Activated CD8-positive, alpha-beta memory T cell treated with anti-CD3 and anti-CD28 coated beads for 48 hours (primary cell): ENCODE measurements at regions not wholly inside any gene's neighbourhood (a gene's known extent, or its start where the extent isn't known, plus 50 kb on each side); places are given as distances from the start of the nearest gene placed in this dataset.

Experiments
- DNase-seq, 3 experiments: peaks; one replicate each; pipeline ENCODE4 v3.0.0-alpha.2; 2020; ENCODE audit warnings: low read depth in 2 of 3, low spot score in 2 of 3

DNA sequence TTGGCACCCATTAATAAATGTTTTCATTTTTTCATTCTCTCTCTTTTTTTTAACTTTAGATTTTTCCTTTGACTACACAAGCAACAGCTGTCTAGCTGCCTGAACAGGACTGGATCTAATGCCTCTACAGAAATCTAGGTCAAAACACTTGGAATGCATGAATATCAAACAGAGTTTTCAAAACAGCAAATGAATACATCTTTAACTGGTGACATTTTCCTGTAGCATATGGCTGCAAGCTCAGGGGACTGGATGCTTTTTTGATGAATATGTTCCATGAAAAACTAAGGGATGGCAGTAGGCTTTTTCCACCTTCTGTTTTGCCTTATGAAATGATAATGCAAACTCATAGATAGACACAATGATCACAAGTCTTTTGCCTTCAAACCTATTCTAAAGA is 661.7 kb downstream of the MCTP2 start:
- DNase-seq: no peak

DNA sequence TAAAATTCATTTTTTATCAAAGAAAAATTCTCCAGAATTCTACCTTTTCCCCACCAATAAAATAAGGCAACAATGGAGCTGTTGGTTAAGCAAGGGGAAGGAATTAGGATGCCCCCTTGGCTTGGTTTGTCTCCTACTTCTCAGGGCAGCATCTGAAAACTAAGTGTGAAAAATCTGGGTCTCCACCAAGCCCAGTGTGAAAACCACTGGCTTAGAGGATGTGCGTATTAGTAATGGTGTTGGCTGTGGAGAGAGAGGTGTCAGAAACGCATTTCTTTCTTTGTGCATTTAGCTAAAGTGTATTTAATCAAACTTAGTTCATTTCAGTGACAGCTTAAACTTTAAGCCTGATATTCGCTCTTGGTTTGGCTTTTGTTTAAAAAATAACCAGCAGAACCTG is 662.7 kb downstream of the MCTP2 start:
- DNase-seq: no peak

DNA sequence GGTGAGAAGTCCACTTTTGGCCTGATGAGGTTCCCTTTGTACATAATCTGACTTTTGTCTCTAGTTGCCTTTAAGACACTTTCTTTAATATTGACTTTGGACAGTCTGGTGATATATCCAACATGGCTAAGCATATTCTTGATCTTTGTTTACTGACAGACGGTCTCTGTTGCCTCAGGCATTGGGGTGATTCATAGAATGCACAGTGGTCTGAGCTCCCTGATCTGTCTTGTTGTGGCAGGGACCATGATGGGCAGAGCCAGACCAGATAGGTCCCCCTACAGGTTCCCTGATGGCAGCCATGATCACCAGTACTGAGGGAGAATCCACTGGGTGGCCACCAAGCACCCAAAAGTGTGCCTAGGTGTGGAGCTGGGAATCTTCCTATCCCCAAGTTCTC is 678.1 kb downstream of the MCTP2 start:
- DNase-seq: no peak

DNA sequence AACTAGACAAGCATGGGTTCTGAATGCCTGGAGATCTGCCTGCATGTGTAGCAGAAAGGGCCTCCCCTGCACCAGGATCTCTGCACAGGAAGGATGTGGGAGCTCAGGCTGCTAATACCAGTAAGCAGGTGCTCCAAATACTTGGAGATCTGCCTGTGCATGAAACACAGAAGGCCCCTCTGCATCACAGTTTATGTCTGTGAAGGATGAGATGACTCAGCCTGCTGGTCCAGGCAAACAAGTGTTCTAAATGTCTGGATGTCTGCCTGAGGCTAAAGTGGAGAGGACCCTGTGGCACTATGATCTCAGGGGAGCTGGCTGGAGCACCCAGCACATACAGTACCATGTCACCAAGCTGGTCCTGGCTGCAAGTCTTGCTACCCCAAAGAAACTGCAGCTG is 678.8 kb downstream of the MCTP2 start:
- DNase-seq: no peak

DNA sequence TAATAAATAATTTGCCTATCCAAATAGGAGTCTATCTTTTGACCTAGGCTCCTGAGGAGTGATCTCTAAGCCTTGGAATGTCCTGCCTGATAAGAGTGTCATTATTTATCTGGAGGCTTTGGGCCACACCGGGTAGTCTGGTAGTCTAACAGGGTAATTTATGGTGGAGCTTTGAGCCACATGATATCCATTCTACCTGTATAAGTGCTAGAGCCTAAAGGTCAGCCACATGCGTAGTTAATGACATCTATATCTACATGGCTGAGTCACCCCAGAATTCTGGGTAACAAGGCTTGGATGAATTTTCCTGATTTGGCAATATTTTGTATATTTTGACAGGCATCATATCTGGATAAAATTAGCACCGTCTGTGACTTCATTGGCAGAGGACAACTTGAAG is 681.4 kb downstream of the MCTP2 start:
- DNase-seq: no peak

DNA sequence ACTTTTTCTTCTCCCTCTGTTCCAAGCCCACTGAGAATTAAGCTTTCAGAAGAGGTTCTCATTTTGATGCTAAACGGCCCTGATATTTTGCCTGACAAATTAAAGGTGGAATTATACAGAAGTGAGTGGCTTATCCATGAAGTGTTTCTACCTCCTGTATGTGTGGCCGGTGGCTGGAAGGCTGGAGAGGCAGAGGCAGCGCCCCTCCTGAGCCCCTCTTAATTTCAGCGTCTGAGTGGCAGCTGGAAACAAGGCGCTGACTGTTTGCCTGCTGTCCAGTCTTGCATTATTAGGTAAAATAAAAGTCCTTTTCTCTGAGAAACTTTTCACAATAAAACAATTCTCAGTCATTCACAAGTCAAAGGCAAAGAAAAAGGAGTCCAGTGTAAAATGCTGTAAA is 685.7 kb downstream of the MCTP2 start:
- DNase-seq: no peak

DNA sequence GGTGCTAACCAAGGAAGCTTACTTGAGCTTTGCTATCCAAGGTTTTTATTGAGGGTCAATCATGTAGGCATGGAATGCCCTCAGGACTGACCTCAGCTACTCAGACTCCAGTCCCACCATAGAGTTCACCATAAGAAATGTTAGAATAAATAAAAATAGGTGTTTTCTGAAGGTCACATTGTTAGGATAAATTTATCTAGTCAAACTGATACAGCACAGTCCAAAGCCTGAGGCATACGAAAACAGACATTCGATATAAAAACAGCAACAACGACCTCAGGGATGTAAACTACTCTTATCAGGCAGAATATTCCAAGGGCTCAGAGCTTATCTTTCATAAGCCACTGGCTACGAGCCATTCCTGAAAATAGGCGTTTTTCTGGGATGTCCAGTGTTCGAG is 690.6 kb downstream of the MCTP2 start:
- DNase-seq: no peak

DNA sequence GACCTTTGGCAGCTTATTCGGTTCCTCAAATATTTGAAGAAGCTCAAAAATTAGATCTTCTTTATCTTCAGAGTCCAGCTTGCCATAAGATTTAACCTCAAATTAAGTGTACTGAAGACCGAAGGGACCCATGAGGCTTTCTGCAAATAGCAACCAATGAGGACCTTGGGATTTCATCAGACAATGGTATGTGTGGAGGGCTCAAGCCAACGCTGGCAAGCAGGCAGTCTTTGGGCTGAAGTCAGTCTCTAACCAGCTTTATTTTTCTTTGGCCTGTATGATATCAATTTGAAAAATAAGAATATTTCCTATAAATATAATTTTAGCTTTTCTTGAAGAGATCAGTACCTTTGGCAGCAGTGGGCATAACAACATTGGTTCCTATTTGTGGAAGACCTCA is 692.7 kb downstream of the MCTP2 start:
- no peak for DNase-seq

DNA sequence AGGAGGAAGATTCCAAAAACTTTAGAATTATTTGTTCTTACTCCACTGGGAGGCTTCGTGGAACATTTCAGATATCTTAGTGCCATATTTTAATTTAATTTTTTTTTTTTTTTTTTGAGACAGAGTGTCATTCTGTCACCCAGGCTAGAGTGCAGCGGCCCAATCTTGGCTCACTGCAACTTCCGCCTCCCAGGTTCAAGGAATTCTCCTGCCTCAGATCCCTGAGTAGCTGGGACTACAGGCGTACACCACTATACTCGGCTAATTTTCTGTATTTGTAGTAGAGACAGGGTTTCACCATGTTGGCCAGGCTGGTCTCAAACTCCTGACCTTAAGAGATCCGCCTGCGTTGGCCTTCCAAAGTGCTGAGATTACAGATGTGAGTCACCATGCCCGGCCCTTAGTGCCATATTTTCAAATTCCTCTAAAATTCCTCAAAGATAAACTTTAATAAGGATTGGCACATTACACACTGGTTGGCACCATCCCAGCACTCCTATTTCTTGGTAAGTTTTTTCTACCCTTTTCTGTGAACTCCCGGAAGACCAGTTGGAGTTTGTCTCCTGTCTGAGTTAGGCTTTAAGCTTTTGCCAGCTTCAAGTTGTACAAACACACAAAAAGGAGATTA is 693.7 kb downstream of the MCTP2 start:
- no peak for DNase-seq

DNA sequence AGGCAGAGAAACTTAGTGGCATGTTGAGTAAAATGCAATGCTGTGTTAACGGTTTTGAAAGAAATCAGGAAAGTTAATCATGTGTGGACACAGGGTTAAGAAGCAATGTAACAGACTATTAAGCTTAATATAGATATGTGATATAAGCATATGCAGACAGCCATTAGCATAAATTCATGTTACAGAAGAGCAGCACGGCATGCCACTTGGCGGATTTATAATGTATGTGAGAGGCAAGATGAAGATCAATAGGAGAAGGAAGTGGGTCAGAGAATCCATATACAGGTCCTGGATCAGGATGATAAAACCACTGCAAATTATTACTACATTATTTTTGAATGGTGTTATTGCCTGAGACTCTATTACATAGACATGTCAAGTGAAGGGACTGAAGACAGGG is 694.3 kb downstream of the MCTP2 start:
- no peak for DNase-seq

DNA sequence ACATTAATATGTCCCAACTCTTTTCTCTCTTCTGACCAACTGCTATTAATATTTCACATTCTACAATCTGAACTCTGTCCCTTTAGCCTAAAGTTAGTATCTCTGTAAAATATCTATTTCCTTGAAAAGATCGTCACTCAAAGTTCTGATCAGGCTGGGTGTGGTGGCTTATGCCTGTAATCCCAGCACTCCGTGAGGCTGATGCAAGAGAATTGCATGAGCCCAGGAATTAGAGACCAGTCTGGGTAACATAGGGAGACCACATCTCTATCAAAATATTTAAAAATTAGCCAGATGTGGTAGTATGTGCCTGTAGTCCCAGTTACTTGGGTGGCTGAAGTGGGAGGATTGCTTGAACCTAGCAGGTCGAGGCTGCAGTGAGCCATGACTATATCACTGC is 695.6 kb downstream of the MCTP2 start:
- no peak for DNase-seq

DNA sequence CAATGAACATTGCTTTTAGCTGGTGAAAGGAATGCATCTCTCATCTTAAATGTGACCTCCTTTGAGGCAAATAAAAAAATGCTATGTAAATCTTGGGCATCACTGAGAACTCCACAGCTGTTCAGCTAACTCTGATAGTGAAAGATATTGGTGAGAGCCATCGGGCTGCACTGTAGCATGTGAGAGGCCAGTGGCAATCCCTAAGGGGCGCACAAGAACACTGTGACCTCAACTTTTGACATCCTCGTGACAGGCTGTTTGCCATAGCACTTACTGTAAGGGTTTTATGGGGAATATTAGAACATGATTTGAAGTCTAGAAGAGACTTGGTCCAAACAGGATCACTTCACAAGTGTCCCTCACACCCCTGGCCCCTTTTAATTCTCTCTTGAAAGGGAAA is 697.9 kb downstream of the MCTP2 start:
- no peak for DNase-seq

DNA sequence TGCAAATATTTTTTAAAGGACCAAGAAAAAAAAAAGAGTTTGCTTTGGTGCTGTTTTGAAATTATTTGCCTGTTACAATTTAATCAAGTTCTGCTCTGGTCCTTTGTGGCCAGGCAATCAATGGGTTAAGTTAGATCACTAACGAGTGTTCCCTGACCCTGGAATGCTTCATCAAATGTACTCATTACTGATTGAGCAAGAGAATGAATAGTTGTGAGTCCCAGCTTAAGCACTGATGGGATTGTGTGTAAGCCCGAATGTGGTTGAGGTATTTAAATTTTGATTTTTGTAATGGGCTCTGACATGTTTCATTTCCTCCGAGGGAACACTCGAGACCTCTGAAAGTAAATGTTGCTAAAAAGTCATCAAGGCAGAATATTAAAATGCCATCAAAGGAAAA is 699.1 kb downstream of the MCTP2 start:
- DNase-seq: no peak

DNA sequence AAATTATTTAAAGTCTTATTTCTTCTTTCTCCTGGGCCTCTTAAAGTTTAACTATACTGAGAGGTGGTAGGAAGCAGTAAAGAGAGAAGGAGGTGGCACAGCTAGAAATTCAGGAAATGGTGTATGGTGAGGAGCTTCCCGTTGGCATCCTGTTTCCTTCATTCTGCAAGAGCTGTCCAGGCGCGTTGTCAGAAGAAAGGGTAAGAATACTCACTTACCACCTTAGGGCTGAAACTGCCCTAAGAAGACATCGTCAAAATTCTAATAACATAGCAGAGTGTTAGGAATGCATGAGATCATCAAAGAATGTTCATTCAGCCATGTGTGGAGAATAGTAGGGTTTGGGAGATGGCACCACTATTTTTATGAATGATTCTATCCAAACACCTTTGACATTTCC is 699.6 kb downstream of the MCTP2 start:
- no peak for DNase-seq

DNA sequence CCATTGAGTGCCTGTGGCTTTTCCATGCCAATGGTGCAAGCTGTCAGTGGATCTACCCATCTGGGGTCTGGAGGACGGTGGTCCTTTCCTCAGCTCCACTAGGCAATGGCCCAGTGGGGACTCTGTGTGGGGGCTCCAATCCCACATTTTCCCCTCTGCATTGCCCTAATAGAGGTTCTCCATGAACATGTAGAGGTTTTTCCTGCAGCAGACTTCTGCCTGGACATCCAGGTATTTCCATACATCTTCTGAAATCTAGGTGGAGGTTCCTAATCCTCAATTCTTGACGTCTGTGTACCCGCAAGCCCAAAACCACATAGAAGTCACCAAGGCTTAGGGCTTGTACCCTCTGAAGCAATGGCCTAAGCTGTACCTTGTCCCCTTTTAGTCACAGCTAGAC is 703.1 kb downstream of the MCTP2 start:
- no peak for DNase-seq

DNA sequence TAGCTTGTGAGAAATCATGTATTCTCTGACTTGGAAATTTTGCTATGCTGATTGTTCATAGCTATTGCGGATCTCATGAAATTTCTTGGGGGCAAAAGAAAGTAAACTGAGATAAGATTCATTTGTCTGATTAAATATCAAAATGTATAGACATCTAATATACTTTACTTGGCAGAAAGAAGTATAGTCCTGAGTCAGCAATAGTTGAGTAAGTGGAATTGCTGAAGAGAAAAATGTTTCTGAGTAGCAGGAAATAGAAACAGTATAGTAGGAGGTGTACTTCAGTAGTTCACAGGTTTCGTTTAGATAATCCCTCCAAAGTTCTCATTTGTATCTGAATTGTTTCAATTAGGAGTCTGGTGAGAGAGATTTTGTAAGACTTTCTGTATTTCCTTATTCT is 705.9 kb downstream of the MCTP2 start:
- DNase-seq: no peak

DNA sequence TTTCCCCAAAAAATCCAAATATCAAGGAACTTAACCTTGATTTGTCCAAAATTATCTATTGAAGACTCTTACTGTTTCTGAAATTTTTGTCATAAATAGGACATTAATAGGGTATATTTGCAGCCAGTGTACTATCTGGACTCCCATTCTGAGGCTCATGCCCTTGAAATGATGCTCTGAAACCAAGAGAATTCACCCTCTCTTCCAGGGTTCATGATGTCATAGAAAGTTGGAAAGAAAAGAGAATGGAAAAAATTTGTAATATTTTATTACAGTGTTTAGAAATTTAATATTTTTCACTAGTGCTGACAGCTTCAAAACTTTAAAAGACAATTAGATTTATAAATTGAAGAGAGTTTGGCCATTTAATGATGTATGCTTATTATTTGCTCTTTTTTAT is 712.5 kb downstream of the MCTP2 start:
- DNase-seq: no peak

DNA sequence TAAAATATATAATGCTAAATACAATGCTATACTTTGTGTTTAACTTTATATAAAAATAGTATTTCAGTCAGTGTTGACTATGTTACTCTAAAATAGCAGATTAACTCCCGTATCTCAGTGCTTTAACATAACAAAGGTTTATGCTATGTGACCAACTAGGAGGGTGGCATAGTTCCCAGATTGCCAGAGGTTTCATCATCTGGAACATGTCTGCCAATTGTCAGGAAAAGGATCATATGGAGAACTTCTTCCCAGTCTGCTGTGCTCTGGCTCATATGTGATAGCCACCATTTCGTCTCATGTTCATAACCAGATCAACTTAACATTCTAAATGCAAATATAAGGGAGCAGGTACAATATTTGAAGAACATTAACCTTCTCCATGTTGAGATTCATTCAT is 720.2 kb downstream of the MCTP2 start:
- no peak for DNase-seq

DNA sequence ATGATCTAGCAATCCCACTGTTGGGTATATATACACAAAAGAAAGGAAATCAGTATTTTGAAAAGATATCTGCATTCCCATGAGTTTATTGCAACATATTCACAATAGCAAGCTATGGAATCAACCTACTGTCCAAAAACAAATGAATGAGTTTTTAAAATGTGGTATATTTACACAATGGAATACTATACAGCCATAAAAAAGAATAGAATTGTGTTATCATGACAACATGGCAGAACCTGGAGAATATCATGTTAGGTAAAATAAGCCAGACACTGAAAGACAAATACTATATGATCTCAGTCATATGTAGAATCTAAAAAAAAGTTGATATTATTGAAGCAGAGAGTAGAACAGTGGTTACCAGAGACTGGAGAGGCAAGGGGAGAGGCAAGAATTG is 732.6 kb downstream of the MCTP2 start:
- DNase-seq: no peak

DNA sequence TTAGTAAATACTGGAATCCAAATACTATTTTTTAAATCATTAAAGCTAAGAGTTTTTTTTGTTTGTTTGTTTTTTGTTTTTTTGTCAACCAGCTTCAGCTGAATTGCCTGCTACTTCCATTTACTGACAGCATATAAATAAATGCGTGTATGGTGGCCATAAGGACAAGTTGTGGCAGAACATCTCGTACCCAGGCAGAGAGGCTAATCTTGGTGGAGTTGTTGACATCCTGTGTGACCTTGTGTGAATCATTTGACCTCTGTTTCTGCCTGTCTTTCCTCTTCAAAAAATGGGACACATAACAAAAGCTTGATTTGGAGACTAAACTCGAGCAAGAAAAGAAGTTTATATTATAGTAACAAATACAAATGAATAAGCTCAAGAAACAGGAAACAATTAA is 734.2 kb downstream of the MCTP2 start:
- DNase-seq: no peak

DNA sequence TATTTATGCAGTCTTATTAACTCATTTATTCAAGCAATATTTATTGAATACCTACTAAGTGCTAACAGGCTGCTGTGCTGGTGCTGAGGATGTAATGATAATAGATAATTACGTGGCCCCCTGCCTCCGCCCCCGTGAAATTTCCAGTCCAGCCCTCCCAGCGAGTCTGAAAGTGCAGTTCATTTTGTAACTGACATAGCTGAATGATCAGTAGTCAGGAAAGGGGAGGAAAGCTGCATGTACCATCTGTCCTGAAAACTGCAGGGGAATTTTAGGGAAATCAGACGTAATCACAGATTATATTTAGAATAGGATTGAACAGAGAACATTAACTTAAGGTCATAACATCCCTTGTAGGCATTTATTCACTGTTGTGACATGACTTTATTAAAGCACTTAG is 736.8 kb downstream of the MCTP2 start:
- no peak for DNase-seq

DNA sequence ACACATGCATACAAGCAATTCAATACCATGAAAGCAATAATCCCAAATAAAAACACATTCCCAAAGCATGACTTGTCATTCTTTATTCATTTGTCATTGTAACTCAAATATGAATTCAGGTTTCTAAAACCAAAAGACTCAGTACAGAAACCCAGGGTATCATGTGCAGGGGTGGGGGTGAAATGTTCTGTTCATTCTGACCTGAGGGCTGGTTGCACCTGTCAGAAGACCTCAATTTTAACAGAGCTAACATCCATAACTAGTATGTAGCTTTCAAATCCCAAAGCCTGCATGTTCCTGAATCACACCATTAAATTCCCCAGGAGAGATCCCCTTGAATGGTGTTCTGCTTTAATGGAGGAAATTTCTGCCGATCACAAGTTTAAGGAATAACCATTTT is 738.7 kb downstream of the MCTP2 start:
- no peak for DNase-seq

DNA sequence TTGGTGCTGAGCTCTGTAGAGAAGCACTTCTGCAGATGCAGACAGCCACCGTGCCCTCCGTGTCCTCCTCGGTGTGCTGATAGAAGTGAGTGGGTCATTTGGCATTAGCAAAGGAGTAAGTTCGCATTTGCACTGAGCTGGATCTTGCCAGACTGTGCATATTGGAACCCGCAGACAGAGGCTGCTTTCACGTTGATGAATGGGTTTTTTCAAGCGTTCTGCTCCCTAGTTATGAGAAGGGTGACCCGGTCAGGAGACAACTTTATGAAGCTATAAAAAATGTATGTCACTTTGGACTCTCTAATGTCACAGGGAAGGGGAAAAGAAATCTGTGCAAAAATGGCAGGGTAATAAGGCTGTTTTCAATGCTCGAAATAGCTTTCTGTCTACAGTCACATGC is 739.4 kb downstream of the MCTP2 start:
- no peak for DNase-seq

DNA sequence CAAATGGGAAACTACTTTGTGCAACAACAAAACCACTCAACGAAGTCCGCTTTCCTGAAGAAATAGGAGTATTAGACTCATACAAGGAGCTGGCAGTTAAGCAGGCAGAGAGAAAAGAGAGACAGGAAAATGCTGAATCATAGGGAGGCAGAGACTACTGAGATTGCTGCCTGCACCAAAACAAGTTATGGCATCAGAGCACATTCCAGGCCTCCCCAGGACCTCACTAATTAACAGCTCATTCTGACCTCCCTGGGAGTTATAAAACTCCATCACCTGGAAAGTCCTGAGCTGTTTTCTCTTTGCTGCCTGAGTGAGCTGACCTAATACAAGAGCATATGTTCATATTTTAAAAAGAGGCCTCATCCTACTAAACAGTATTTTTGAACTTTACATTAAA is 741.0 kb downstream of the MCTP2 start:
- DNase-seq: no peak
